GM10266 (cell line): ENCODE measurements at regions not wholly inside any gene's neighbourhood (a gene's known extent, or its start where the extent isn't known, plus 50 kb on each side); places are given as distances from the start of the nearest gene placed in this dataset.

ENCODE experiments used
- DNase-seq: peaks from one replicate; pipeline ENCODE4 v3.0.0; 2012; ENCODE audit errors: extremely low spot score
- TF ChIP-seq, protein P1 (sequence below): IDR thresholded peaks from 2 replicates; pipeline ENCODE4 v1.5.1; 2012; ENCODE audit warnings: mild to moderate bottlenecking, low read depth; ENCODE audit not compliant: control insufficient read depth, insufficient read depth; ENCODE audit errors: missing control alignments

DNA sequence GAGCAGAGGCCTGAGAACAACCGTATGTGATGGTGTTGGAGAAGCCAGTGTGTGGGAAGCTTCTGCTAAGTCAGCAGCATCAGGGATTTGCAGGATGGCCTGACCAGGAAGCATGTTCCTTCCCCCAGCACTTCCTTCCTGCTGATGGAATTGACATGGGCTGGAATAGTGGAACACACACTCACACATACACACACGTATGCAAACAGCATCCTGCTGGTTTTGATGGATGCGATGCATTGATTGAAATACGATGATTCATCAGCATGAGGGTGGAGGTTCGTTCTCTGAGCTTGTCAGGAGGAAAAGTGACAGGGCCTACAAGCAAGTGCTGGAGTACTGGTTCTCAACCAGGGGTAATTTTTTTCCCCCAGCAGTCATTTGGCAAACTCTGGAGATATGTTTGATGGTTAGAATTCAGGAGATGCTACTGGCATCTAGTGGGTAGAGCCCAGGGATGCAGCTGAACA, 229.1 kb downstream of the NFATC2 start:
- no peak for DNase-seq
- TF ChIP-seq, protein P1, sequence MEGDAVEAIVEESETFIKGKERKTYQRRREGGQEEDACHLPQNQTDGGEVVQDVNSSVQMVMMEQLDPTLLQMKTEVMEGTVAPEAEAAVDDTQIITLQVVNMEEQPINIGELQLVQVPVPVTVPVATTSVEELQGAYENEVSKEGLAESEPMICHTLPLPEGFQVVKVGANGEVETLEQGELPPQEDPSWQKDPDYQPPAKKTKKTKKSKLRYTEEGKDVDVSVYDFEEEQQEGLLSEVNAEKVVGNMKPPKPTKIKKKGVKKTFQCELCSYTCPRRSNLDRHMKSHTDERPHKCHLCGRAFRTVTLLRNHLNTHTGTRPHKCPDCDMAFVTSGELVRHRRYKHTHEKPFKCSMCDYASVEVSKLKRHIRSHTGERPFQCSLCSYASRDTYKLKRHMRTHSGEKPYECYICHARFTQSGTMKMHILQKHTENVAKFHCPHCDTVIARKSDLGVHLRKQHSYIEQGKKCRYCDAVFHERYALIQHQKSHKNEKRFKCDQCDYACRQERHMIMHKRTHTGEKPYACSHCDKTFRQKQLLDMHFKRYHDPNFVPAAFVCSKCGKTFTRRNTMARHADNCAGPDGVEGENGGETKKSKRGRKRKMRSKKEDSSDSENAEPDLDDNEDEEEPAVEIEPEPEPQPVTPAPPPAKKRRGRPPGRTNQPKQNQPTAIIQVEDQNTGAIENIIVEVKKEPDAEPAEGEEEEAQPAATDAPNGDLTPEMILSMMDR = no peak

DNA sequence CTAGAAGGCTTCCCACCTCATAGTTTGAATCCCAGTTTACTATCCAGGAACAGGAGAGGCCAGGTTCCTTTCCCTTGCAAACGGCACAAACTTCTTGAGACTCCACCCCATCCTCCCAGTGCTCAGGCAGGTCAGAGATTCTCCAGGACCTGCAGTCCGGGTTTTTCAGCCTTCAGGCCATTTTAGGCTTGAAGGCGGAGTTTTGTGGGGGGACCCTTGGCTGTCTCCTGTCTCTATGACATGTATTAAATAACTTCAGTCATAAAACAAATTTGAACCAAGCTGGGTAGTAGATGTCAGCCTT, 230.1 kb downstream of the NFATC2 start:
- TF ChIP-seq, protein P1 = no peak
- DNase-seq = no peak

DNA sequence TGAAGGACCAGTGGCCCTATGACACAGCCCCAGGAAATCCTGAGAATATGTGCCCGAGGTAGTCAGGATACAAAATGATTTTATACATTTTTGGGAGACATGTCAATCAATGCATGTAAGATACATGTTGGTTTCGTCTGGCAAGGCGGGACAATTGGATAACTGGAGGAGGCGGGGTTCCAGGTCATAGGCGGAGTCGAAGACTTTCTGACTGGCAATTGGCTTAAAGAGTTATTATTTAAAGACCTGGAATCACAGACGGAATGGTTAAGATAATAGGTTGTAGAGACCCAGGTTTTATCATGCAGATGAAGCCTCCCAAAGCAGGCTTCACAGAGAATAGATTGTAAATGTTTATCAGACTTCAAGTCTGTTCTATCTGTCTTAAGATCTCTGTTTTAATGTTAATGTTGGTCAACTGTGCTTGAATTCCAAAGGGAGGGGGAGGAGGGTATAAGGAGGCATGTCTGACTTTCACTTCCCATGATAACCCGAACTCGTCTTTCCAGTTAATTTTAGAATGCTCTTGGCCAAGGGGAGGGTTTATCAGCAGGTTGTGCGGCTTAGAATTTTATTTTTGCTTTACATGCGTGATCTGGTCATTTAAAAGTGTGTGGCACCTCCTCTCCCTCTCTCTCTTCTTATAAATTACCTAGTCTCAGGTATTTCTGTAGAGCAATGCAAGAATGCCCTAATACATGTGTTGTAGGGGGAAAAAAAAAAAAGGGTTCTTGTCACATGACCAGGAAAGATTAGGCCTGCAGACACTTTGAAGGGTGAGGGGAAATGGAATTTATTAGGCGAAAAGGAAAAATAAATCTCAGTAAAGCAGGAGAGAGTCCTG, 230.7 kb downstream of the NFATC2 start:
- no peak for DNase-seq
- TF ChIP-seq, protein P1 = no peak

DNA sequence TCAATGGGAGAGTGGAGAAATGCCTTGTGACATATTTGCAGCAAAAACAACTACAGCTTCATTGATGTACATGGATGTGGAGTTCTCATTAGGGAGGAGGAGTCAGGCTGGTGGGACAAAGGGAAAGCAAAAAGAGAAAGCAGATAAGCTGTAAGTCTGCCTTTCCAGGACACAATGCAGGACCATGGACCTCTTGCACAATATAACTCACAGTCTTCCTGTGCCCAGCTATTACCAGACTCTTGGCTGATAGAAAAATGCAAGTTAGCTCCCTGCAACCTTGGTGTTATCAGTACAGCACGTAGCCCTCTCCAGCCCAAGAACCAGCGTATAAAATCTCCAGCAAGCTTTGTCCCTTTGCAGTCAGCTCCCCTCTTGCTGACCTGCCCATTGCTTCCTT, 232.3 kb downstream of the NFATC2 start:
- TF ChIP-seq, protein P1 = no peak
- no peak for DNase-seq

DNA sequence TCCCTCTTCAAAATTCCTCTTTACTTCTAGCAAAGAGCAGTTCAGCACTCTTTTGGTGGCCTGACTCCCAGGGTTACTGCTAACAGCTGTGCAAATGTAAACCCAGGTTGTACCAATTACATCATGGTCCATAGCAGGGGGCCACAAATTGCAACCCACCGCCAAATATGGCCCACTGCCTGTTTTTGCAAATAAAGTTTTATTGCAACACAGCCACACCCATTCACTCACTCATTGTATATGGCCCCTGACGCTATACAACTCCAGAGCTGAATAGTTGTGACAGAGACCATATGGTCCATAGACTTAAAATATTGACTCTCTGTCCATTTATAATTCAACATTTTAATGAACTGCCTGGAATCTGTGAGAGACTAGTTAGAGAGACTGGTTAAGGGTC, 233.4 kb downstream of the NFATC2 start:
- no peak for DNase-seq
- TF ChIP-seq, protein P1 = no peak

DNA sequence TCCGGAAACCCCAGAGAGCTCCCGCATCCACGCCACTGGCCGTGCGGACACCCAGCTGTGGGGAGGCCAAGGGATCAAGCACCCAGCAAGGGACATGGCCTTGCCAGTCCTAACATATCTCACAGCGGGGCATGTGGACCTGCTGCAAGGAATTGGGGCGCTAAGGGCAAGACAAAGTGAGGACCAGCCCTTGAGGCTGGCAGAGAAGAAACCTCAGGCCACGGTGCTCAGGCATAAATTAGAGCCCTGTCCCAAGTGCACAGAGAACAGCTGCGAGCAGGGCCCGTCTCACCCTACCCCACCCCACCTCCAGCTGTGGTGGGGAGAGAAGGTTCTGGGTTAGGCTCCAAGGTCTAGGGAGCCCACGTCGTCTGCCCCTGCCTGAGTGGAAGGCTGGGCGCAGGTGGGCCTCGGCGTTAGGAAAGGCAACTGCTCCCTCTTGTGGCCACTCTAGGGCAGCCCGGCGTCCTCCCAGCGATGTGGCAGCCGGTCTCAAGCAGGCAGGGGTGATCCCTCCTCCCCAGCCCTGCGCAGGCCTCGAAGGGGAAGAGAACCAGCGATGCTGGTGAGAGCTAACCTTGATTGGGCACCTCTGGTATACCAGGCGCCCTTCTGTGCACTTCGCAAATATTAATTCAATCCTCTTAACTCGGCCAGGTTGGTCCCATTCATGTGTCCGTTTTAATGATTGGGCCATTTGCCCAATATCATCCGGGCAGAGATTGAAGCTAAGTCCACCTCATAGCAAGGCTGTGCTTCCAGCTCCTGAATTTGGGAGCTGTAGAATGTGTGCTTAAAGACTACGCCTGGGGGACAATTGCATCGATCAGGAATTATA, 235.8 kb downstream of the NFATC2 start:
- DNase-seq = peak; percentile 78
- TF ChIP-seq, protein P1 = peak; percentile 93

DNA sequence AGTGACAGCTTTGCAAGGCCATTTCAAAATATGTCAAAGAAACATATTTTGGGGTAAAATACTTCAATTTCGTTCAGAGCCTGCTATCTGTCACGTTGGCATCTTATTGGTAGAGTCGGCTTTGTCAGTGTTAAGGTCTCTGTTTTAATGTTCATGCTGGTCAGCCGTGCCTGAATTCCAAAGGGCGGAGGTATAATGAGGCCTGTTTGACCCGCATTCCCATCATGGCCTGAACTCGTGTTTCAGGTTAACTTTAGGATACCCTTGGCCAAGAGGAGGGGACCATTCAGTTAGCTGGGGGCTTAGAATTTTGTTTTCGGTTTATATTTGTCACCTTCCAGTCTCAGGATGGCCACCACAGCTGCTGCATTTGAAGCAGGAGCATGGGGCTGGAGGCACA, 236.4 kb downstream of the NFATC2 start:
- TF ChIP-seq, protein P1 = no peak

More for the DNA sequence above, 236.4 kb downstream of the NFATC2 start:
- DNase-seq = no peak
